Chondrocyte (in vitro differentiated cells): ENCODE measurements at regions not wholly inside any gene's neighbourhood (a gene's known extent, or its start where the extent isn't known, plus 50 kb on each side); places are given as distances from the start of the nearest gene placed in this dataset.

ENCODE experiments used
- DNase-seq: peaks from one replicate; pipeline ENCODE4 v3.0.0; 2021; ENCODE audit warnings: mixed read lengths, low spot score
- H3K27ac Mint-ChIP-seq: one replicate; pipeline ENCODE4 v1.8.0; 2021; ENCODE audit warnings: mild to moderate bottlenecking, moderate library complexity, mixed read lengths; ENCODE audit not compliant: unreplicated experiment
- H3K27me3 Mint-ChIP-seq: 2 replicates; pipeline ENCODE4 v1.8.0; 2021; ENCODE audit warnings: low read depth, mixed read lengths
- H3K36me3 Mint-ChIP-seq: 2 replicates; pipeline ENCODE4 v1.8.0; 2021; ENCODE audit warnings: low read depth, mixed read lengths
- H3K4me1 Mint-ChIP-seq: 2 replicates; pipeline ENCODE4 v1.8.0; 2021; ENCODE audit warnings: low read depth, mild to moderate bottlenecking, mixed read lengths
- H3K4me3 Mint-ChIP-seq: one replicate; pipeline ENCODE4 v1.8.0; 2021; ENCODE audit warnings: mild to moderate bottlenecking, moderate library complexity, mixed read lengths; ENCODE audit not compliant: unreplicated experiment
- H3K9me3 Mint-ChIP-seq: 2 replicates; pipeline ENCODE4 v1.8.0; 2021; ENCODE audit warnings: low read depth, mixed read lengths
- CTCF ChIP-seq: fragments of 200-600 bp; sonication (generic); IDR thresholded peaks from 2 replicates; pipeline ENCODE4 v1.5.0; 2021; ENCODE audit warnings: antibody characterized with exemption, mild to moderate bottlenecking, moderate library complexity

- peaks cover 30% of the 10 kb centered on the region for H3K4me1 Mint-ChIP-seq
- peak; percentile 97 for TF ChIP-seq CTCF
- no peak overlapping the region for H3K27ac Mint-ChIP-seq
- DNase-seq: no peak
- no peaks in the 10 kb centered on the region for H3K36me3 Mint-ChIP-seq
- no peaks in the 10 kb centered on the region for H3K9me3 Mint-ChIP-seq
- peak overlapping the region; percentile 51 for H3K4me3 Mint-ChIP-seq
- no peaks in the 10 kb centered on the region for H3K27me3 Mint-ChIP-seq
These were observed 101.0 kb upstream of the AGR3 start for GRCh38 chr7:16982640-16983350.

GRCh38 chr7:16984375-16984774 is 102.6 kb upstream of the AGR3 start:
- no peak overlapping the region for H3K27ac Mint-ChIP-seq
- DNase-seq: no peak
- H3K4me1 Mint-ChIP-seq: peaks cover 18% of the 10 kb centered on the region
- no peaks in the 10 kb centered on the region for H3K27me3 Mint-ChIP-seq
- H3K4me3 Mint-ChIP-seq: no peak overlapping the region
- H3K36me3 Mint-ChIP-seq: no peaks in the 10 kb centered on the region
- H3K9me3 Mint-ChIP-seq: no peaks in the 10 kb centered on the region
- TF ChIP-seq CTCF: no peak

GRCh38 chr7:16985621-16986020 is 103.8 kb upstream of the AGR3 start:
- no peaks in the 10 kb centered on the region for H3K9me3 Mint-ChIP-seq
- no peak for DNase-seq
- H3K4me3 Mint-ChIP-seq: no peak overlapping the region
- no peak overlapping the region for H3K27ac Mint-ChIP-seq
- H3K4me1 Mint-ChIP-seq: peaks cover 23% of the 10 kb centered on the region
- TF ChIP-seq CTCF: no peak
- no peaks in the 10 kb centered on the region for H3K36me3 Mint-ChIP-seq
- no peaks in the 10 kb centered on the region for H3K27me3 Mint-ChIP-seq

- Mint-ChIP-seq H3K4me3 (no peak overlapping the region), H3K9me3 (no peaks in the 10 kb centered on the region), H3K4me1 (peaks cover 30% of the 10 kb centered on the region), H3K27ac (no peak overlapping the region), H3K36me3 (no peaks in the 10 kb centered on the region), H3K27me3 (no peaks in the 10 kb centered on the region)
- no peak for DNase-seq
- TF ChIP-seq CTCF: no peak
These were observed 105.0 kb upstream of the AGR3 start for GRCh38 chr7:16986755-16987154.

- peak overlapping the region; percentile 88 for H3K27ac Mint-ChIP-seq
- DNase-seq: no peak
These were observed 108.1 kb upstream of the AGR3 start for GRCh38 chr7:16989811-16990413.

More at GRCh38 chr7:16989811-16990413, 108.1 kb upstream of the AGR3 start:
- no peaks in the 10 kb centered on the region for H3K9me3 Mint-ChIP-seq
- H3K4me3 Mint-ChIP-seq: peak overlapping the region; percentile 67
- no peak for TF ChIP-seq CTCF
- peaks cover 23% of the 10 kb centered on the region for H3K4me1 Mint-ChIP-seq
- no peaks in the 10 kb centered on the region for H3K27me3 Mint-ChIP-seq
- H3K36me3 Mint-ChIP-seq: no peaks in the 10 kb centered on the region
